ENCODE measurements at regions not wholly inside any gene's neighbourhood (a gene's known extent, or its start where the extent isn't known, plus 50 kb on each side); places are given as distances from the start of the nearest gene placed in this dataset.

DNA sequence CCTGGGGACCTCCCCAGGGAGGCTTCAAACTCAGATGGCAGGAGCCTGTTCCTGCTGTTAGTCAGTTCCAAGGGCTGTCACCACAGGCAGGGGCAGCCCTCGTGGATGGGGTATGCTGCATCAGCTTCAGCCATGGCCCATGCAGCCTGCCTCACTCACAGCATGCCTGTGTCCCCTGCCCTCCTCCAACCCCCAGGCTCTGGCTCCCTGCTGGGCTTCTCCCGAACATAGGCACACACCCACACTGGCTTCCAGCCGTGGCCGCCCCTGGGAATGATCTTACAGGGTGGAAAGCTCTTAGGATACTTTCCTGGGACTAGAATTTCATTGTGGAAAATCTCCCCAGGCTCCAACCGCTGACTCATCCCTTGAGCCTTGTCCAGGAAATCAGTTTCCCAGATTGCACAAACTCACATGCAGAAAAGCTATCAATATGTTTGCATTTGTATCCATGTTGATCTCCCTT, 163.8 kb downstream of the SEC61B start:
- TF ChIP-seq EZH2phosphoT487 (IDR thresholded peaks at IDR 0.05; ENCODE audit: insufficient read depth, low read depth) (no peak), EZH2 (IDR thresholded peaks at IDR 0.05; ENCODE audit: insufficient read depth, poor library complexity, severe bottlenecking) (no peak)
